ENCODE measurements at regions not wholly inside any gene's neighbourhood (a gene's known extent, or its start where the extent isn't known, plus 50 kb on each side); places are given as distances from the start of the nearest gene placed in this dataset.

GRCh38 chr12:41778934-41779333 is 365.7 kb downstream of the GXYLT1 start:
- TF ChIP-seq CTCF (IDR thresholded peaks at IDR 0.05 in 4 of 5, conservative IDR thresholded peaks at IDR 0.05 in 1 of 5) (no peak), POLR2A (IDR thresholded peaks at IDR 0.05) (no peak)

Measured in gastrocnemius medialis (tissue), 4 donors.